ENCODE measurements at regions not wholly inside any gene's neighbourhood (a gene's known extent, or its start where the extent isn't known, plus 50 kb on each side); places are given as distances from the start of the nearest gene placed in this dataset.

GRCh38 chr9:28620011-28620410, 1046.7 kb upstream of the C9orf72 start:
- no peak for TF ChIP-seq CTCF (IDR thresholded peaks at IDR 0.05)
- no peak for ATAC-seq (ENCODE audit: low FRiP score)
- DNase-seq (ENCODE audit: low spot score), result no peak

GRCh38 chr9:28620661-28621060, 1047.4 kb upstream of the C9orf72 start:
- no peak for TF ChIP-seq CTCF (IDR thresholded peaks at IDR 0.05)
- DNase-seq (ENCODE audit: low spot score) (no peak), ATAC-seq (ENCODE audit: low FRiP score) (no peak)

GRCh38 chr9:28624771-28625170, 1051.5 kb upstream of the C9orf72 start:
- TF ChIP-seq CTCF (IDR thresholded peaks at IDR 0.05), result no peak
- ATAC-seq (ENCODE audit: low FRiP score), result no peak
- DNase-seq (ENCODE audit: low spot score), result no peak

- DNase-seq (ENCODE audit: low spot score) (no peak), ATAC-seq (ENCODE audit: low FRiP score) (no peak)
- TF ChIP-seq CTCF (IDR thresholded peaks at IDR 0.05), result no peak
Measured at GRCh38 chr9:28628031-28628430, 1054.8 kb upstream of the C9orf72 start.

- no peak for ATAC-seq (ENCODE audit: low FRiP score)
- no peak for TF ChIP-seq CTCF (IDR thresholded peaks at IDR 0.05)
Measured at GRCh38 chr9:28648723-28649122, 1075.4 kb upstream of the C9orf72 start.

GRCh38 chr9:28650327-28650726, 1077.0 kb upstream of the C9orf72 start:
- ATAC-seq (ENCODE audit: low FRiP score) (no peak), DNase-seq (ENCODE audit: low spot score) (no peak)
- TF ChIP-seq CTCF (IDR thresholded peaks at IDR 0.05), result no peak

More at GRCh38 chr9:28648723-28649122, 1075.4 kb upstream of the C9orf72 start:
- DNase-seq (ENCODE audit: low spot score), result no peak

- ATAC-seq (ENCODE audit: low FRiP score), result no peak
- no peak for DNase-seq (ENCODE audit: low spot score)
Measured at GRCh38 chr9:28651050-28651722, 1077.9 kb upstream of the C9orf72 start.

More at GRCh38 chr9:28651050-28651722, 1077.9 kb upstream of the C9orf72 start:
- no peak for TF ChIP-seq CTCF (IDR thresholded peaks at IDR 0.05)
